Pons (tissue), 1 donor: ENCODE measurements at regions not wholly inside any gene's neighbourhood (a gene's known extent, or its start where the extent isn't known, plus 50 kb on each side); places are given as distances from the start of the nearest gene placed in this dataset.

Source experiments
- DNase-seq: peaks from one replicate; pipeline ENCODE4 v3.0.0-alpha.2; 2016; ENCODE audit warnings: low spot score

- DNase-seq: no peak
Measured at GRCh38 chrX:45743081-45743533, 542.4 kb upstream of the DIPK2B start.

DNA sequence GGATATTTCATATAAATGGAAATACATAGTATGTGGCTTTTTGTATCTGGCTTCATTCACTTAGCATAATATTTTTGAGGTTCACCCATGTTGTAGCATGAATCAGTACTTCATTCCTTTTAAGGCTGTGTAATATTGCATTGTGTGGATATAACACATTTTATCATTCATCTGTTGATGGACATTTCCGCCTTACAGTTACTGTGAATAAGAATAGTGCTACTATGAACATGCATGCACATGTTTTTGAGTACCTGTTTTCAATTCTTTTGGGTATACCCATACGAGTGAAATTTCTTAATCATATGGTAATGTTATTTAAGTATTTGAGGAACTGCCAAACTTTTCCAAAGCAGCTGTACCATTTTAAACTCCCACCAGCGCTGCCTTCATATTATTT is 539.6 kb upstream of the DIPK2B start:
- no peak for DNase-seq

- DNase-seq: no peak
Measured at GRCh38 chrX:45735571-45735970, 534.9 kb upstream of the DIPK2B start.

GRCh38 chrX:45731448-45731847 is 530.8 kb upstream of the DIPK2B start:
- no peak for DNase-seq

GRCh38 chrX:45727761-45728160 is 527.1 kb upstream of the DIPK2B start:
- no peak for DNase-seq

DNA sequence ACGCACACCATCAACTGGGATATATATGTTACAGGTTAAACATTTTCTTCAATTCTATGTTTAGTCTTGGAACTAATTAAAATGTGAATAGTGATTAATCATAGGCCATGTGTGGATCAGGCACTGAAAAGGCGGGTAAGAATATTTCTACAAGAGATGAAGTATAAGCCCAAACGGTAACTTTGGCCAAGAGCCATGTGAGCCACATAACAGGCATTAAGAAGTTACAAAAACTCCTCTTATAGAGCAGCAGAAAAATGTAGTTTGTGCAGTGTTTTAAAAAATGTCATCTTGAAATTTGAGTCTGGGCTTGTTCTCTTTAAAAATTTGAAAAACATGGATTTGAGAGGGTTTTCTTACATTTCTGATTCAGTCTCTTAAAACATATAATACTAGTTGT is 521.8 kb upstream of the DIPK2B start:
- no peak for DNase-seq

DNA sequence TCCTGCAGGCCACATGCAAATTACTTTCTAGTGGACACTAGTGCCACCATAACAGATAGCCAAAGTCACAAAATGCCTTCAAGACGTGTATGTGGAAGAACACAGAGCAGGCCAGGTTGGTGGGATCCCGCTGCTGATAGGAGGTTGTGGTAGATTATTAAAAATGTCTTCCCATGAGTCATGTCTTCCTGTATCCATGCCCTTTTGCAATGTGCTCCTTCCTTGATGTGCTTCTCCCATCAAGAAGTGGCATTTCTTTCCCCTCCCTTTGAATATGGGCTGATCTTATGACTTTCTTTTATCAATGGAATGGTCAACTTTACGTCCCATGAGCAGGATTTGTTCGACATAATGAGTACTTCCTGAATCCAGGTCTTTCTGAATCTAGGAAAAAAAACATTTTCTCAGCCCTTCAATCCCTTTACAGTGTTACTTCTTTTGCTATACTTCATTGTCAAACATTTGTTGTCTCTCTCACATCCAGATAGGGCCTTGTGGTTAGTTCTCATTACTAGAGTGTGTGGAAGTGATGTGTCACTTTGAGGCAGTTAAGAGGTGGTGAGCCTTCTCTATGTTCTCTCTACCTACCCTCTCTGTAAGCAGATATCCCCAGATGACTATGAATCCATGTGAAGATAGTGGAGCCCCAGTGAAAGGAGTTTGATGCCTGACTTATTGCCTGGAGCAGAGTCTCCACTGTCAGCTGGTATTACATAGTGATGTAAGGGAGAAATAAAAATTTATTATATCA is 519.2 kb upstream of the DIPK2B start:
- no peak for DNase-seq

- DNase-seq: no peak
Measured at GRCh38 chrX:45718676-45719075, 518.0 kb upstream of the DIPK2B start.

DNA sequence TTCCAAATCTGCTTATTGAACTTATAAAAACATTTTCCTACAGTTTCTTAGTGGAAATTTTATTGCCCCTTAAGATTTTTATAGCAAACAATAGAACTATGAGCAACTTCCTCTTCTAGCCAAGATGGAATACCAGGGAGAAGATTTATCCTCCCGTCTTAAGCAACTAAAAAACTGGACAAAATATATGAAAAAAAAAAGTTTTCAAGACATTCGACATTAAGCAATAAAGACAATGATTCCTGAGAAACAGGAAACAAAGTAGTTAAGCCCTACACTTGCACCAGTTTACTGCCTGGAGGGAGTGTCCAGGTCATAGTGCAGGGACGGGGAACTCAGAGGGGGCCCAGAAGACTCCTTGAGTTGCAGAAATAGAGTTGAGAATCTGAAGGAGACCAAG is 516.1 kb upstream of the DIPK2B start:
- DNase-seq: no peak

GRCh38 chrX:45715748-45716147 is 515.1 kb upstream of the DIPK2B start:
- DNase-seq: no peak

GRCh38 chrX:45714866-45715265 is 514.2 kb upstream of the DIPK2B start:
- DNase-seq: peak; percentile 45

DNA sequence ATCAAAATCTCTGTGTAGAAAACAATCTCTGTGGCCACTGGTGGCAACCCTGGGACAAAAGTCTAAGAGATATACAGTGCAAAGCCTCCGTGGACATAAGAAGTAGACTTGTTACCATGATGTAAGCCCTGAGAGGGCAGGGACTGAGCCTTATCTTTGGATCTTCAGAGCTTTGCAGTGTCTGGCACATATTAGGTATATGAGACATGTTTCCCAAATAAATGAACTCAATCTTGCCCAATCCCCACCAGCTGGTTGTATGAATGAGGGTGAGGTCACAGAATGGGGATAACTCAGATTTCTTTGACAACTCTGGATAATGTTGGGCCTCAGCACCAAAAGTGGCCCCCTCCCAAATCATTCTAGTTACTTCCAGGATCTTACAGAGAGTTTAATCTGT is 511.4 kb upstream of the DIPK2B start:
- DNase-seq: no peak

DNA sequence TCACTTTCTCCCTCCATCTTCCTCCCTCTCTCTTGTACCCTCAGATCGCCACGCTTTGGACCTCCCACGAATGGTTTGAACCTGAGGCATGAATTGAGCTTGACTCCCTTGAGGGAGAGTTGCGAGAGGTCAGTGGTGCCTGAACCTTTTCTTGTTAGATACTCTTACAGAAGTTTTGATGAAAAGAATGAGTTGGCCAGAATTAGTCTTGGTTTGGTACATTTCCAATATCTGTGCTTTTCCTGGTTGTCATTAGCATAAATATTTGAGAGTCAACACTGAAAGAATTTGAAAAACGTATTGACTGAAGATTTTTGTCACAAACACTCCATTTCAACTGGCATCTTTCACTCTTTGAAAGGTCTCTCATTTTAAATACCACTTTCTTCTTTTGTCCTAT is 510.6 kb upstream of the DIPK2B start:
- no peak for DNase-seq

GRCh38 chrX:45710081-45710801 is 509.6 kb upstream of the DIPK2B start:
- DNase-seq: no peak

GRCh38 chrX:45709381-45709780 is 508.7 kb upstream of the DIPK2B start:
- DNase-seq: no peak

DNA sequence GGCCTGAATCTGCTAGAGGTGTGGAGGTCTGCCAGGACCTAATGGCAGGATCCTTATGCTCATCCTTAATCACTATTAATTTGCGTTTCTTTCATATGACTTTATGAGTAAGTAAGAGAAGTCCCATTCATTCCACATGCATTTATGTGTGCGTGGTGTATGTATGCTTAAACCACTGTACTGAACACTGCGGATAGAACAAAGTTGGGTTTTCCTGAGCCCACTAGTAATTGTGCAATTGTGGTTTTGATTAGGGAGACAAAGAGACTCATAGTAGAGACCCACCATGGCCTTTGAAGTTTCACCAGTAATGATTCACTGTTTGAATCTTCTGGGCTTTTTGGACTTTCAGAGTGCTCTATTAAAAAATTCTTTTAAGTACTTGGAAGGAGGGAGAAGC is 498.5 kb upstream of the DIPK2B start:
- no peak for DNase-seq

DNA sequence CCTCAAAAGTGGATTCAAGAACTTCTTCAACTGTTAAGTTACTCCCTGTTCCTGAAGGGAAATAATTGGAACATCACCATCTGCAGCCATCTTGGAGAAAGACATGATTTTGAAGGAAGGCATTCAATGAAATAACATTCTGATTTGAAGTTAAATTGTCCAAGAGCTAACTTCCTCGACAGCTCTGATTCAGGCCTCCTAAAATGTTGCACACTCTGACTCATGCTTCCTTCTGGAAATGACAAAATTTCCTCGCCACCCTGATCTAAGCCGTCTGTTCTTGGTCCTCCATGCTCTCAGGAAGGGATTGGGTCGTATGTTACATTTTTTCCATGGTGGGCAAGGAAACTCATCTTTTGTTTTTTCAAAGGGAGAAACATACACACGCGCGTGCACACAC is 496.9 kb upstream of the DIPK2B start:
- no peak for DNase-seq

- DNase-seq: no peak
Measured at GRCh38 chrX:45696736-45697135, 496.1 kb upstream of the DIPK2B start.

DNA sequence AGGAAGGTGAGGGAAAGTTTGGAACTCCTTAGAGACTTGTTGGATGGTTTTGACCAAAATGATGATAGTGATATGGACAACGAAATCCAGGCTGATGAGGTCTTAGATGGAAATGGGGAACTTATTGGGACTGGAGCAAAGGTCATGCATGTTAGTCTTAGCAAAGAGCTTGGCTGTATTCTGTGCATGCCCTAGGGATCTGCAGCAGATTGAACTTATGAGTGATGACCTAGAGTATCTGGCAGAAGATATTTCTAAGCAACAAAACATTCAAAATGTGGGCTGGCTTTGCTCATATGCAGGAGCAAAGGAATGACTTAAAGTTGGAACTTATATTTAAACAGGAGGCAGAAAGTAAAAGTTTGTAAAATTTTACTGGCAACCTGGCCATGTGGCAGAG is 489.3 kb upstream of the DIPK2B start:
- DNase-seq: no peak

DNA sequence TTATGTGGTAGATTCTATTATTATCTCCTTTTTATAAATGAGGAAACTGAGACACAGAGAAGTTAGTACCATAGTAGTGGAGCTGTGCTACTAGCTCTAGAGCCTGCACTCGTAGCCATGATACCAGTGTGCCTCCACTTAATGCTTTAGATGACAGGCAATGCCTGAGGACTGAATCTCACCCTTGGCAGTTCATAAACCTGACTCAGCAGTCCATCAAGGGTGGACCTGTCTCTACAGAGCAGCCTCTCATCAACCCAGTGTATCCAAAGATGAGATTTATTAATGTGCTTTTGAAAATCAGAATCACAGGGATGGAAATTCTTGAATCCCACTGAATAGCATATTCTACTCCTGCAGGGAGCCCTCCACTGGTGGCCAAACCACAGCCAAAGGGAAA is 483.2 kb upstream of the DIPK2B start:
- DNase-seq: no peak

DNA sequence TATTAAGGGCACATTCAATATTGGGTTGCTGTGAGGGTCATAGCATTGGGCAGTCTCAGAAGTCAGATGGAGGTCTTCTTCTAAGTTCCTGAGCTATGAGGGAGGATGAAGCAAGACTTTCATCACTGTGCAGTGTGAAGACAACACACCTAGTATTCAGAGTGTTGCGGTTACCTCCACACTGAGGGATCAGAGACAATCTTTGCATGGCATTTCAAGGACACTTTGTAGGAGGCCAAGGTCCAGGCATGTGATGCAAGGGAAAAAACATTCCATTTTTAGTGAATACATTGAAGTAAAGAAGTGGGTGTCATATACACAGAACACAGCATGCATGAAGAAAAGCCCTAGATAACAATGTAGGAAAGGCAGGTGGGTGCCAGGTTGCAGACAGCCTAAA is 481.2 kb upstream of the DIPK2B start:
- DNase-seq: no peak

DNA sequence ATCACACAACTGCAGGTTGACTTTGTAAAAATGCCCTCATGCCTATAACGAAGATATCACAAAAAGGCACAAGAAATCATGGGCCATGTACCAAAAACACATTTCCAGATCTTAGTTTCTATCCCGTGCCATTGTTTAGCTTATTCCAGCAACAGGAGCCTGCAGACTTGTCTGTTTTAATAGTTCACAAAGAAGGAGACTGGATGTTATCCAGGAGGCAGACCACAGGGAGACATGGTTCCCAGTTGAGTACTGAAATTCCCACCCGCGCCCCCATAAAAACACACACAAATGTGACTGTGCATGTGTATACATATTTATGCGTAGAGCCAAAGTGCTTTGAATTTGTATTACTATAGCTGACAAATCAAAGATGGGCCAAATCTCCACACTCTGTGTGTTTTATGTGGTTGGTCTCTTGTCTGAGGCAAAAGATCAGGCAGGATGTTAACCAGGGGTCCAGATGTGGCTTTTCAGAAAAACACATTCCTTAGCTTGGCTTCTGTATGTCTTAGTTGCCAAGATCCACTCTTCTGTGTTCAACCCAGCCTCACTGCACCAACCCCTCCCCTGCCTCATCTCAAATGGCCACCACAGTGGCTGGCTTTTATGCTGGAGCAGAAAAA is 469.2 kb upstream of the DIPK2B start:
- no peak for DNase-seq
